Coronary artery (tissue), 2 donors: ENCODE measurements at regions not wholly inside any gene's neighbourhood (a gene's known extent, or its start where the extent isn't known, plus 50 kb on each side); places are given as distances from the start of the nearest gene placed in this dataset.

Experiments used
- DNase-seq: peaks from one replicate; pipeline ENCODE4 v3.0.0-alpha.2; 2017; ENCODE audit warnings: low spot score
- H3K27ac ChIP-seq, 2 donors: fragments of 200-600 bp; sonication (generic); one replicate each; pipeline ENCODE4 v1.5.1; 2016 to 2019
- H3K4me3 ChIP-seq: fragments of 200-600 bp; sonication (generic); 2 replicates; pipeline ENCODE4 v1.5.1; 2016; ENCODE audit warnings: mild to moderate bottlenecking, moderate library complexity
- CTCF ChIP-seq: fragments of 200-600 bp; sonication (generic); IDR thresholded peaks from one replicate; pipeline ENCODE4 v1.5.1; 2019; ENCODE audit warnings: antibody characterized with exemption

- DNase-seq = no peak
- Histone ChIP-seq H3K27ac (no peak overlapping the region), H3K4me3 (no peak overlapping the region)
- TF ChIP-seq CTCF = no peak
Observed at GRCh38 chr17:13989138-13989537, 80.2 kb upstream of the COX10 start.

- TF ChIP-seq CTCF = no peak
- no peak for DNase-seq
Observed at GRCh38 chr17:13993106-13993505, 76.2 kb upstream of the COX10 start.

GRCh38 chr17:13994050-13994449 lies 75.3 kb upstream of the COX10 start:
- no peak for TF ChIP-seq CTCF
- Histone ChIP-seq H3K4me3 (no peak overlapping the region), H3K27ac (no peak overlapping the region)
- no peak for DNase-seq

More at GRCh38 chr17:13993106-13993505, 76.2 kb upstream of the COX10 start:
- Histone ChIP-seq H3K27ac (no peak overlapping the region), H3K4me3 (no peak overlapping the region)

GRCh38 chr17:13995856-13996271 lies 73.4 kb upstream of the COX10 start:
- Histone ChIP-seq H3K27ac (no peak overlapping the region), H3K4me3 (no peak overlapping the region)
- no peak for DNase-seq
- TF ChIP-seq CTCF = no peak

- no peak overlapping the region for H3K27ac ChIP-seq
- H3K4me3 ChIP-seq = no peak overlapping the region
- TF ChIP-seq CTCF = no peak
- no peak for DNase-seq
Observed at GRCh38 chr17:13996276-13996675, 73.0 kb upstream of the COX10 start.

- DNase-seq = no peak
- no peak for TF ChIP-seq CTCF
- Histone ChIP-seq H3K4me3 (no peak overlapping the region), H3K27ac (no peak overlapping the region)
Observed at GRCh38 chr17:13996748-13997147, 72.6 kb upstream of the COX10 start.

- no peak for TF ChIP-seq CTCF
- Histone ChIP-seq H3K4me3 (no peak overlapping the region), H3K27ac (no peak overlapping the region)
- no peak for DNase-seq
Observed at GRCh38 chr17:14004927-14005620, 64.2 kb upstream of the COX10 start.
